Endometrial microvascular endothelial cells (primary cell): ENCODE measurements at regions not wholly inside any gene's neighbourhood (a gene's known extent, or its start where the extent isn't known, plus 50 kb on each side); places are given as distances from the start of the nearest gene placed in this dataset.
"Not testable (repeated sequence)": the region's sequence is repeated elsewhere in the genome, so short reads cannot be mapped to it uniquely, and the experiment has no call there.

Experiments
- in situ Hi-C: cut with HindIII; loops from 2 replicates; pipeline ENCODE4 v1.10.0; 2017; ENCODE audit warnings: low sequenced_read_pairs, low pct_unique_long_range_greater_than_20kb; ENCODE audit errors: inconsistent ontology term

DNA sequence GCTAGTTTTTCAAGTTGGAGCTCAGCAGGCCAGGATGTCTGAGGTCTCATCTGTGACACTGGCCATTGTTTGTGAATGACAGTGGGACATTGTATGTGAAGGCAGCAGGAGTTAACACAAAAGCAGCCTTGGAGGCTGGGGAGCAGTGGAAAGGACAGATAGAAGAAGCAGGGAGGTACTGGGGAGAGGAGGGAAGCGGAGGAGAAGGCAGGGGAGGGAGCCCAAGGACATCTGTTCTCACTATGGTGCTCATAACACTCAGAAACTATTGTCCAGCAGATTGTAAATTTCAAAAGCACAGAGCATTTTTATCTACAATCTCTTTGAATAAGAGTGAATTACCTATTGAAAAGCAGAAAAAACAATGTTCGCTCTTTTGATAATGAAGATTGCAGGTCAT, 253.6 kb upstream of the DIPK2B start:
- in situ Hi-C loops, result no loop called here

DNA sequence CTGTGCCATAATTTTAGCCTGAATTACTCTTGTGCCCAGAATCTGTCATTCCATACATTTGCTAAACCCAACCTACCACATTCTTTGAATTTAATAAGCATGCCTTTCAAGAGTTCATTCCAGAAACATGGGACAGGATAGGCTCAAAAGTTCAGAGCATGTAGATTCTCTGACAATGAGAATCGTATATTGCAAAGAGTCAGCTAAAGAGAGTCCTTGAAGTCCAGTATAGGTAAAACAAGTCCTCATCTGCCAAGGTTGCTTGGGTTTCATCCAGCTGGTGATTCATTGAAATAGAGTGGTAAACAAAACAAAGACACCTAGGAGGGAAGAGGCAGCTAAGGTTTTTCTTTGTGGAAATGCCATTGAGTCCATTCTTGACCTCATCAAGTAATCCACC, 249.3 kb upstream of the DIPK2B start:
- in situ Hi-C loops, result no loop called here

DNA sequence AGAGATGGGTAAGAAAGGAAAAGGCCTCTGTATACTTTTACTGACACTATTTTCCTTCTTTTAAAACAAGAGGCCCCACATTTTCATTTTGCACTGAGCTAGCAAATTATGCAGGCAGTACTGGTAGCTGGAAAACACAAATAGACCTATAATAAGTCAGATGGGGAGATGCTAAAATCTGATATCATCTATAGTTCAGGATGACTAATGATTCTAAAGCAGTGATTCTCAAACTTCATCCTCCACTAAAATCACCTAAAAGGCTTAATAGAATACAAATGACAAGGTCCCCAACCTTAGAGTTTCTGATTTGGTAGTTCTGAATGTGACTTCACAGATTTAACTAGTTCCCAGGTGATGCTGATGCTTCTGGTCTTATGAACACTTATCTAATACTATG, 247.3 kb upstream of the DIPK2B start:
- in situ Hi-C loops, result no loop called here

DNA sequence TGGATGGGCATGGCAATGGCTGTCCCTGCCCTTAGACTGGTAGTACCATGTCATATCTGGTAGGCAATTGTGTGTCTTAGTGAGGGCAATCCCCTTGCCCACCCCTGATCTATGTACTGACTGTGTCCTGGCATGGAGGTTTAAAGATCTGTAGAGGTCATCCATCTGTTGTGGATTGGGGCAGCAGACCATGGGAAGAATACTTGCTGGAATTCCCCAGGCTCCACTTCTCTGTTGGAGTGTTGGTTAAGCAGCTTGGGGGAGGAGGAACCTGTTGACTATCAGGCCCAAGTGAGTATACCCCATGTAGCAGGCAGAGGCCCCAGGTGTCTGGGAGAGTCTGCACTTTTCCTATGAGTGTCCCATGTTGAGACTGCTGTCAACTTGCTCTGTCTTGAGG, 246.7 kb upstream of the DIPK2B start:
- in situ Hi-C loops, result no loop called here

DNA sequence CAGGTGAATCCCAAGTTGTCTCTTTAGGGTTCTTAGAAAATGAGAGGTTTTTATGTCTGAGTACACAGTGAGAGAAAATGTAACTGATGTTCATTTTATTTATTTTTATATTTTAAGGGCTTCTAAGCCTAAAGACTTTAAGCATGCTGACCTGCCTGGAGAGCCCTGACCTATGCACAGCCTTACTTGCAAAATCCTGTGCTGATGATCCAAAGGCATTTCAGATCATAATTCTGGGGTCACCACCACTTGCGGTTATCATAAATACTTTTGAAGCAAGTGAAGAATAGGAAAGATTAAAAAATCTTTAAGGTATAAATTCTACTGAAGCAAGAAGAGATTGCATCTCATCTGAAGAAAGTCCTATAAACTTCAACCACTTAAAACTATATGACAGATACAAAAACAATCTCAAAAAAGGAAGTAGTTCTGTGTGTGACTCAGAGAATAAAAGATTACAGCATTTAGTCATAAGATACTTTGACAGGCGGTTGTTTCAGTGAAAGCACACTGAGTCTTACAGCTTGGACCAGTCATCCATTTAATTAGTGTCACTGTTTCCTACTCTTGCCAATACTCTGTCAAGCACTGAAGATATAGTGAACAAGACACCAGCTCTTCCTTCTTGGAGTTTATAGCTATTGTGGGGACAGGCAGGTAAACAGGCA, 245.2 kb upstream of the DIPK2B start:
- in situ Hi-C loops, result no loop called here

DNA sequence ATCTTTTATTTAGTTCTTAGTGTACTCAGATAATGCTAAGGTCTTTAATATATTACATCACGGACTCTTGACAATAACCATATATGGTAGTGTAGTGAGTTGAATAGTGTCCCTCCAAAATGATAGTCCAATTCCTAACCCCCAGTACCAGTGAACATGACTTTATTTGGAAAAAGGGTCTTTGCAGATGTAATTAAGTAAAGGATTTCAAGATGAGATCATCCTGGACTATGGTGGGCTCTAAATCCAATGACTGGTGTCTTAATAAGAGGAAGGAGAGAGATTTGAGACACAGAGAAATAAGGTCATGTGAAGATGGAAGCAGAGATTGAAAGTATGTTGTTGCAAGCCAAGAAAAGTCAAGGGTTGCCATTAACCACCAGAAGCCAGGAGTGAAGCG, 236.5 kb upstream of the DIPK2B start:
- in situ Hi-C loops, result no loop called here

DNA sequence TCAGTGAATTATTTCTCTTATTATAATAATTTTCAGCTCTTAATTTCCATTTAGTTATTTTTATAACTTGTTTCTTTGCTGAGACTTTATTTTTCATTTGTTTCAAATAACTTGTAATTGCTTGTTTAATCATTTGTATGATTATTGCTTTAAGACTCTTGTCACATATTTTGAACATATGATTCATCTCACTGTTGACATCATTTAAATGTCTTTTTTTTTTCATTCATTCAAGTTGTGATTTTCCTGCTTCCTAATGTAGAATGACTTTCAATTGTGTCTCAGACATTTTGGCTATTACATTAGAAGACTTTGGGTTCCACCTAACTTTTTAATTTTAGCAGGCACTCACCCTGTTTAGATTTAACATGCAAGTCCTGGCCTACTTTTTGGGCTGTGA, 234.8 kb upstream of the DIPK2B start:
- in situ Hi-C loops, result no loop called here

DNA sequence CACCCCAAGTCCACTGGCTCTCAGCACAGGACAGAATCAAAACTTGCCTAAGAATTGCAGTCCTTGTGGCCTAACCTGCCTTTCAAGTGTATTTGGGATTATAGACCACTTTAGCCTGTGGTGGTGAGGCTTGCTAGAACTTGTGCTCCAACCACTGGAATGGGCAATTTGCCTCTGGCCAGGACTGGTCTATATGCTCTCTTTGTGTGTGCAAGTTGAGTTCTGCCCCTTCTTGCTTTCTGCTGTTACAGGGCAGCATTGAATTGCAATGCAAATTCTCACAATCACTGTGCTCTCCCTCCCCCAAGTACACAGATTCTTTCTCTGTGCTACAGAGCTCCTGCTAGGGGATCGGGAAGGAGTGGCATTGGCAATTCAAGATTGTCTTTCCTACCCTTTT, 233.6 kb upstream of the DIPK2B start:
- in situ Hi-C loops, result no loop called here

DNA sequence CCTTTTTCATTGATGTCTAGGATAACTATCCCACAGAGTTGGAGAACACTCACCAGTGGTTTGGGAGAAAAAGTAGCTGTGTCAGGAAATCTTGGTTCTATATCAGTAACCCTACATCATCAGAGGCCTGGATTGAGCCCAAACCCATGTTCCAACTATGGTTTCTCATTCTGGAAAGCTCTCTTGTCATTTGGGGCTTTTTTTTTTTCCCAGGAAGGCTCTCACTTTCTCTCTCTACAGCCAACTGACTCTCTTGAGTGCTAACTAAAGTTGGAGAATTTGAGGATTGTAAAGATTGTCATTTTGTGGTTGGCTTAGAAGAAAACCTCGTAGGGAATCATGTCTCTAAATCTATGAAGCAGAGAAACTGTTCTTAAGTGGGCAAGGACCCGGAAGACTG, 228.2 kb upstream of the DIPK2B start:
- in situ Hi-C loops, result no loop called here

DNA sequence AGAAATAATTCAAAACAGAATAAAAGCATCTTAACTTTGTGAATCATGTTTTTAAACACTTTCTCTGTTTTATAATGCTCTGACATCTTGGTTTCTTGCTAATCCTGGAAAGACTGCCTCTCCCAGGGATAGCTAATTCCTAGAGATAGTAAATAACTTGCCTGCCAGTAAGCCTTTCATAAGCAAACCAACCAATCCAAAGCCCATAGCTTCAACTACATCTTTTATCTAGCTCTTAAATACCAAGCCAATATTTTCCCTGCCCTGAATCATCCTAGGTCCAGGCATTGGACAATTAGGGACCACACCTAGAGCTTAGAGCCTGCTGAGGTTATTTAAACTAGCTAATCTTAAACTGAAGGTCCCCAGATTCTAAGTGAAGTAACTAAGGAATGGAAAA, 223.7 kb upstream of the DIPK2B start:
- in situ Hi-C loops, result no loop called here

DNA sequence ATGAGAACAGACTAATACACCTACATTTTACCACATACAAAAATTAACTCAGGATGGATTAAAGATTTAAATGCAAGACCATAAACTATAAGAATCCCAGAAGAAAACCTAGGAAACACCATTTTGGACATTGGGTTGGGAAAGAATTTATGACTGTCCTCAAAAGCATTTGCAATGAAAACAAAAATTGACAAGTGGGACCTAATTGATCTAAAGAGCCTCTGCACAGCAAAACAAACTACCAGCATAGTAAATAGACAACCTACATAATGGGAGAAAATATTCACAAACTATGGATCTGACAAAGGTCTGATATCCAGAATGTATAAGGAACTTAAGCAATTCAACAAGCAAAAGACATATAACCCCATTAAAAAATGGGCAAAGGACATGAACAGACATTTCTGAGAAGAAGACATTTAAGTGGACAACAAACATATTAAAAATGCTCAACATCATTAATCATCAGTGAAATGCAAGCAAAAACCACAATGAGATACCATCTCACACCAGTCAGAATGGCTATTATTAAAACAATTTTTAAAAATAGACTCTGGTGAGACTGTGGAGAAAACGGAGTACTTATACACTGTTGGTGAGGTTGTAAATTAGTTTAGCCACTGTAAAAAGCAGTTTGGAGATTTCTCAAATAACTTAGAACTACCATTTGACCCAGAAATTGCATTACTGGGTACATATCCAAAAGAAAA, 221.7 kb upstream of the DIPK2B start:
- in situ Hi-C loops, result no loop called here

DNA sequence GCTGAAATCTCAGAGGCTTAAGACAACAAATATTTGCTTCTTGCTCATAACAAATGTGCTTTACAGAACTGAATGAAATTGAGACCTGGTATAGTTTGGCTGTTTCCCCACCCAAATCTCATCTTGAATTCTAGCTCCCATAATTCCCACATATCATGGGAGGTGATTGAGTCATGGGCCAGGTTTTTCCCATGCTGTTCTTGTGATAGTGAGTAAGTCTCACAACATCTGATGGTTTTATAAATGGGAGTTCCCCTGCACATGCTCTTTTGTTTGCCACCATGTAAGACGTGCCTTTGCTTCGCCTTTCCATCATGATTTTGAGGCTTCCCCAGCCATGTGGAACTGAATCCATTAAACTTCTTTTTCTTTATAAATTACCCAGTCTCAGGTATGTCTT, 221.1 kb upstream of the DIPK2B start:
- in situ Hi-C loops, result no loop called here

DNA sequence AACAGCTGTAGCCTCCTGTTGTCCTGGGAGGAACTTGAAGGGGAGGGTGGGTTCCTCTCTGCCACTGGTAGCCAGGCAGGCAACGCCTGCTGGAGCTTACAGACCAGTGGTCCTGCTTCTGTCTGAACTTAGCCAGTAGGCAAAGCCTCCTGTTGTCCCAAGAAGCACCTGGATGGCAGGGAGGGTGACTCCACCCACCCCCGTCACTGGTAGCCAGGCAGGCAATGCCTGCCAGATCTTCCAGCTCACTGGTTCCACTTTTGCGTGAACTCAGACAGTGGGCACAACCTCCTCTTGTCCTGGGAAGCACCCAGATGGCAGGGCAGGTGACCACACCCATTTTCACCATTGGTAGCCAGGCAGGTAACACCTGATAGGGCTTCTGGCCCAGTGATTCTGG, 203.5 kb upstream of the DIPK2B start:
- in situ Hi-C loops, result no loop called here

DNA sequence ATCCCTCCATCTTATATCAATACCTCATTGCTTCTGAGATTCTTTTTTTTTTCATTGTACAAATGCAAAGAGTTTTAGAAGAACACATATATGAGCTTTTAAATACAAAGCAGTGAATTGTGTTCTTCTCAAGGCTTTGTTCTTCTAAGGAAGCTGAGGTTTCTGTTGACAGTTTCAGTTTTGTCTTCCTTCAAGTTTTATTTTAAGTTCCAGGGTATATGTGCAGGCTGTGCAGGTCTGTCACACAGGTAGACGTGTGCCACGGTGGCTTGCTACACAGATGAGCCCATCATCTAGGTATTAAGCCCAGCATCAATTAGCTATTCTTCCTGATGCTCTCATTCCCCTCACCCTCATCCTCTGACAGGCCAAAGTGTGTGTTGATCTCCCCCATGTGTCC, 201.2 kb upstream of the DIPK2B start:
- in situ Hi-C loops, result no loop called here

DNA sequence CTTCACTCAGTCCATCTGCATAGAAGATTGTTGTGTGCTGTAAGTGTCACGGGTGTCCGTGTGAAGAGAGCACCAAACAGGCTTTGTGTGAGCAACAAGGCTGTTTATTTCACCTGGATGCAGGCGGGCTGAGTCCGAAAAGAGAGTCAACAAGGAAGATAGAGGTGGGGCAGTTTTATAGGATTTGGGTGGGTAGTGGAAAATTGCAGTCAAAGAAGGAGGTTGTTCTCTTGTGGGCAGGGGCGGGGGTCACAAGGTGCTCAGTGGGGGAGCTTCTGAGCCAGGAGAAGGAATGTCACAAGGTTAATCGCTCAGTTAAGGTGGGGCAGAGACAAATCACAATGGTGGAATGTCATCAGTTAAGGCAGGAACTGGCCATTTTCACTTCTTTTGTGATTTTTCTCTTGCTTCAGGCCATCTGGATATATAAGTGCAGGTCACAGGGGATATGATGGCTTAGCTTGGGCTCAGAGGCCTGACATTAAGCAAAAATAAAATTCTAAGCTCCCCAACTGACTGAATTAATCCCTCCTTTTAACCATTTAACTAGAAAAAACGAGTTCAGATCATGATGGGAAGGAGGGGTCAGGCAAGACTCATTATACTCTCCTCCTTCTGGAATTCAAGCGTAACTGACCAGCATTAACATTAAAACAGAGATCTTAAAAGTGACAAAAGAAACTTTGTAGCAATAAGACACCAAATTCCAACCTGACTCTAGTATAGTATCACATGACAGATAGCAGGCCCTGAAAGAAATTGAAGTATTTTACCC, 200.5 kb upstream of the DIPK2B start:
- in situ Hi-C loops, result not testable (repeated sequence)

DNA sequence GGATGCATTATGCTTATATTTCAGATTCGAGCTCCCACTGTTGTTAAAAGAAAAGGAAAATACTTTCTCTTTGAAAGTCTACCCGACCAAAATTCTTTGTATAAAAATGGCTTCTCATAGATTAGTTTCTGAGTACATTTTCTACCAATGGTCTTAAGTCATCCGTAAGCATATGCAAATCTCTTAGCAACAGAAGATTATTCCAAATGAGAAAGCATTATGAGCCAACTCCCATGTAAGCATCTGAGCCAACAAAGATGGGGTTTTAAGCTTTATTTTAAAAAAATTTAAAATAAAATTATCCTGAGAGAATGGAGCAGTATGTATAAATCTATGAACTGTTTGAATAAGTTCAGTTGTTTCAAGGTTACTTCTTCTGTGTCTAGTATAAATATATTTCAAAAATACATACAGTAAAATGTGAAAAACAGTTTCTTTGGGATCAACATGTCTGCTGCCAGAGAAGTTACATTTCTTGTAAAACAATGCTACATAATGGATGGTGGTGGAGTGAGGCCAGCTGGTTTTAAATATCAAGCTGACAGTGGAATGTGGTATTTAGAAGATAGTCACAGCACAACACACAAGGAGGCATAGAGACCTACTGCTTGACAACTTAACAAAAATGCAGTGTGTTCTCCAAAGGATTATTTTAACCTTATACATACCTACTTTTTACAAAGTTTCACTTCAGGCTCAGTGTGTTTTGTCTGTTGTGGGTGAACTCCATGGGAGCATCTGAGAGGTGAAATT, 199.5 kb upstream of the DIPK2B start:
- in situ Hi-C loops, result no loop called here

DNA sequence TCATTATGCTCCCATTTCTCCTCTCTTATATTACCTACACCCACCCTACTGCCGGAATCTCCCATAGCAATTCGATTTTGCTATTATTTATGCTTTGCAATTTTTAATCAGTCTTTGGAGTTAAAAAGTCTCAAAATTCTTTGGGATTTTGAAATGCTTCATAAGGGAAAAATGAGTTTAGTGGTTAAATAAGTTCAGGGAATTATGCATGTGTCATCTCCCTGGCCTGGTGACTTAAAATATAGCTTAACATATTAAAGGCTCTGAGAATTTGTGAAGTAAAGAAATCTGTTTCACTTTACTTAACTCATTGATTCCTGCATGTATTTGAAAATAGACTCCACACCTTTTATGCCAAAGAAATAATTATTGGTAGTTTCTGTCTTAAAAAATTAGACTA, 185.1 kb upstream of the DIPK2B start:
- in situ Hi-C loops, result no loop called here

DNA sequence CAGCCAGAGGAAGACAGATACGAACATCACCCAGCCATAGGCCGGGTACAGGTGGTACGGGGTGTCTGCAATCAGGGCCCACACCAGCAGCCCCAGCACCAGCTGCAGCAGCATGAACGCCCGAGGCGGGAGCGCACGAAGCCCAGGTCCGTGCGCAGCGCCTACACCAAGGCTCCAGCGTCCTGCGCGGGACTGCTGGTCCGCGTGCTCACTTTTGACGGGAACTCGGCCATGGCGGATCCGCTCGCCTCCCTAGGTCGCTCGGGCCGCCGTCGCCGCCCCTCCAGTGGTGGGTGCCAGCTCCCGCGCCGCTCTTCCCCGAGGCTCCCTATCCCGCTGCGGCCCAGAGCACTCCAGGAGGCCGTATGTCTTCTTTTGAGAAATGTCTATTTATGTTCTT, 181.2 kb upstream of the DIPK2B start:
- in situ Hi-C loops, result no loop called here

DNA sequence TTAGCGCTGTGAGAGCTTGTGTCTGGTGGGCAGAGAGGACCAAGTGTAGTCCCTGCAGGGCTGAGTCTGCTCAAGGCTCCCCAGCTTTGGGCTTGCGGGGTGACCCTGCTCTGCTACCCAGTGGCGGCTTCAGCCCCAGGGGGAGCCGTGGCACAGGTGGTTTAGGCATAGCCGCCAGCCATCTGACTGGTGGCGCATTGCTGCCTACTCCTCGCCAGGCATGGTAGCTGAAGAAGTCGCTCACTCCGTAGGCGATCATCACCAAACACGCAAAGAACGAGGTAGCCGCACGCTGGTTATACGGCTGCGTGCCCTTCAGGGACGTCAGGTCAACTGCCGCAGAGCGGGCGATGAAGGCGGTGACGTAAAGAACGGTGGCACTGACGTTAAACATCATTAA, 180.7 kb upstream of the DIPK2B start:
- in situ Hi-C loops, result no loop called here

DNA sequence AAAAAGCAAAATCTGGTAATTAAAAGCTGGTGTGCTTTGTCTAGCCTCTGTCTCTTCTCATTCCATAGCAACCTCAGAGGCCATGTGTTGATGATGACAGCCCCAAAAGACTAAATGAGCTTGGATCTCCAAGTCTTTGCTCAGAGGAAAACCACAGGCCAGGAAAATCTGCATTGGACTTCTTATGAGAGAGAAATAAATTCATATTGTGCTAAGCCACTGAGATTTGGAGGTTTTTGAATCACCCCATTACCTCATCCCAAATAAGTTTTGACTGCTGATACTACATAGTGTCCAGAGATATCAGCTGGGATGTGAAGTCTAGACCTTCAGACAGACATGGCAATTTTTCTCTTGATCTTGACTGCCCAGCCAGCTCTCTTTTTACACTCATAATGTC, 178.6 kb upstream of the DIPK2B start:
- in situ Hi-C loops, result no loop called here
